B cell (primary cell): ENCODE measurements at regions not wholly inside any gene's neighbourhood (a gene's known extent, or its start where the extent isn't known, plus 50 kb on each side); places are given as distances from the start of the nearest gene placed in this dataset.

Source experiments
- ATAC-seq: fragments of 200-7000 bp; cut with Tn5 transposase; one replicate; pipeline ENCODE4 v1.10.0; 2021; ENCODE audit warnings: low read depth, mild to moderate bottlenecking, moderate number of reproducible peaks, moderate library complexity
- CTCF ChIA-PET: fragments of 350-600 bp; sonication (Branson Sonifier 250); formaldehyde crosslinking; loops from one replicate; lab custom pipeline; 2021; ENCODE audit warnings: antibody characterized with exemption, inconsistent platforms; lab: Charles Lee
- POLR2A ChIA-PET: fragments of 350-600 bp; sonication (Branson Sonifier 250); formaldehyde crosslinking; loops from one replicate; lab custom pipeline; 2021; ENCODE audit warnings: antibody characterized with exemption; lab: Charles Lee
- DNase-seq: peaks from one replicate; pipeline ENCODE4 v3.0.0; 2013
- H2AFZ ChIP-seq: 2 replicates; pipeline ENCODE4 v1.6.1; 2012; ENCODE audit warnings: mild to moderate bottlenecking, low read depth, low read length; ENCODE audit not compliant: insufficient read depth, poor library complexity, severe bottlenecking
- H3K27ac ChIP-seq, 2 donors: 1 replicate in 1 of 2; 2 replicates in 1 of 2; pipeline ENCODE4 v1.5.1; 2012 to 2013; ENCODE audit warnings: low read length in 2 of 2, mild to moderate bottlenecking in 2 of 2, moderate library complexity in 1 of 2
- H3K27me3 ChIP-seq, 4 experiments: fragments of 200-600 bp in 1 of 4; sonication (generic) in 1 of 4; replicated peaks in 1 of 4; 1 replicate in 2 of 4; 2 replicates in 2 of 4; pipeline versions ENCODE4 v1.6.1 to v1.7.0; 2013 to 2016; ENCODE audit warnings: low read length in 3 of 4, mild to moderate bottlenecking in 2 of 4, mixed read lengths in 1 of 4, moderate library complexity in 1 of 4; ENCODE audit not compliant: insufficient read depth in 4 of 4, control insufficient read depth in 3 of 4; ENCODE audit errors: control extremely low read depth in 1 of 4
- H3K36me3 ChIP-seq, 2 experiments: replicated peaks in 1 of 2; 1 replicate in 1 of 2; 2 replicates in 1 of 2; pipeline versions ENCODE4 v1.6.1 to v1.7.1; 2013; ENCODE audit warnings: low read length in 1 of 2; ENCODE audit not compliant: insufficient read depth in 2 of 2, control insufficient read depth in 1 of 2; ENCODE audit errors: control extremely low read depth in 1 of 2, extremely low read depth in 1 of 2
- H3K4me1 ChIP-seq, 2 donors: fragments of 200-600 bp in 1 of 2; sonication (generic) in 1 of 2; 1 replicate in 1 of 2; 2 replicates in 1 of 2; pipeline versions ENCODE4 v1.5.1 to v1.6.1; 2013 to 2017; ENCODE audit warnings: low read length in 2 of 2; ENCODE audit not compliant: control insufficient read depth in 2 of 2, insufficient read depth in 2 of 2
- H3K4me2 ChIP-seq: replicated peaks from 2 replicates; pipeline ENCODE3; 2012; ENCODE audit warnings: mild to moderate bottlenecking, low read depth, low read length; ENCODE audit not compliant: poor library complexity, severe bottlenecking
- H3K4me3 ChIP-seq, 5 experiments: fragments of 200-600 bp in 1 of 5; sonication (generic) in 1 of 5; 1 replicate in 3 of 5; 2 replicates in 2 of 5; pipeline versions ENCODE4 v1.5.1 to v1.7.0; 2011 to 2016; ENCODE audit warnings: low read length in 4 of 5, mild to moderate bottlenecking in 4 of 5, low read depth in 2 of 5, control low read depth in 1 of 5, moderate library complexity in 1 of 5; ENCODE audit not compliant: insufficient read depth in 1 of 5; ENCODE audit errors: control extremely low read depth in 1 of 5, extremely low read depth in 1 of 5
- H3K79me2 ChIP-seq: fragments of 200-600 bp; sonication (generic); one replicate; pipeline ENCODE4 v1.6.0; 2016; ENCODE audit warnings: low read length; ENCODE audit not compliant: control insufficient read depth, insufficient read depth
- H3K9ac ChIP-seq: fragments of 200-600 bp; sonication (generic); 2 replicates; pipeline ENCODE4 v1.6.1; 2017; ENCODE audit warnings: mild to moderate bottlenecking, low read length, moderate library complexity
- H3K9me3 ChIP-seq, 3 donors: one replicate each; pipeline versions ENCODE4 v1.6.1 to v1.7.1; 2013; ENCODE audit warnings: low read length in 2 of 3; ENCODE audit not compliant: control insufficient read depth in 2 of 3, insufficient read depth in 1 of 3; ENCODE audit errors: control extremely low read depth in 1 of 3
- H4K20me1 ChIP-seq: 2 replicates; pipeline ENCODE4 v1.6.0; 2012; ENCODE audit warnings: mild to moderate bottlenecking, low read length; ENCODE audit not compliant: insufficient read depth, control insufficient read depth, poor library complexity, severe bottlenecking
- H3K27ac Mint-ChIP-seq: one replicate; pipeline ENCODE4 v1.8.0; 2021; ENCODE audit warnings: mixed read lengths
- H3K27me3 Mint-ChIP-seq: one replicate; pipeline ENCODE4 v1.8.0; 2021; ENCODE audit warnings: mixed read lengths
- H3K4me1 Mint-ChIP-seq: one replicate; pipeline ENCODE4 v1.8.0; 2021; ENCODE audit warnings: mixed read lengths
- H3K4me3 Mint-ChIP-seq: one replicate; pipeline ENCODE4 v1.8.0; 2021; ENCODE audit warnings: mixed read lengths
- H3K9me3 Mint-ChIP-seq: one replicate; pipeline ENCODE4 v1.8.0; 2022; ENCODE audit warnings: mixed read lengths; ENCODE audit not compliant: insufficient read depth
- CTCF ChIP-seq: fragments of 200-600 bp; IDR thresholded peaks from one replicate; pipeline ENCODE4 v1.8.0; 2022; ENCODE audit warnings: antibody characterized with exemption, mild to moderate bottlenecking
- EZH2 ChIP-seq: IDR thresholded peaks from 2 replicates; pipeline ENCODE4 v1.6.1; 2012; ENCODE audit warnings: borderline replicate concordance, low read depth, mild to moderate bottlenecking, moderate library complexity, low read length; ENCODE audit not compliant: insufficient read depth, poor library complexity, severe bottlenecking
- WGBS: methylation state at CpG from one replicate; pipeline ENCODE4 v1.1.5; 2013; ENCODE audit warnings: missing lambda C conversion rate; ENCODE audit not compliant: insufficient coverage; 5-methylcytosine and 5-hydroxymethylcytosine counted together
- intact Hi-C: fragments of 100-400 bp; cut with micrococcal nuclease; formaldehyde crosslinking; loops from one replicate; pipeline ENCODE4 v1.10.0; 2022

GRCh38 chr11:70622091-70622490 is 223.8 kb downstream of the CTTN start:
- no peaks in the 10 kb centered on the region for H3K36me3 ChIP-seq
- intact Hi-C loops, result no loop called here
- DNase-seq (no peak), ATAC-seq (no peak)
- no peaks in the 10 kb centered on the region for H4K20me1 ChIP-seq
- Mint-ChIP-seq H3K27ac (no peak overlapping the region), H3K4me3 (no peak overlapping the region), H3K27me3 (no peaks in the 10 kb centered on the region), H3K4me1 (no peaks in the 10 kb centered on the region), H3K9me3 (no peaks in the 10 kb centered on the region)
- TF ChIP-seq EZH2, result no peak
- TF ChIP-seq CTCF, result no peak
- WGBS, result 95% methylated on average over 9 of the region's 9 CpGs
- CTCF ChIA-PET, result no interaction called here
- no peak overlapping the region for H3K4me2 ChIP-seq
- no peaks in the 10 kb centered on the region for H3K4me1 ChIP-seq
- H3K9me3 ChIP-seq, result peaks cover 0 to 30% (median 0%) of the 10 kb centered on the region in 3 donors
- POLR2A ChIA-PET, result no interaction called here
- H2AFZ ChIP-seq, result no peak overlapping the region
- H3K4me3 ChIP-seq, result no peak overlapping the region
- H3K79me2 ChIP-seq, result no peaks in the 10 kb centered on the region
- no peak overlapping the region for H3K27ac ChIP-seq
- no peaks in the 10 kb centered on the region for H3K27me3 ChIP-seq
- no peak overlapping the region for H3K9ac ChIP-seq

GRCh38 chr11:70623906-70624597 is 225.7 kb downstream of the CTTN start:
- Histone ChIP-seq H3K27me3 (peaks cover 0 to 2% (median 0%) of the 10 kb centered on the region in 4 experiments), H3K79me2 (no peaks in the 10 kb centered on the region), H3K27ac (no peak overlapping the region), H4K20me1 (no peaks in the 10 kb centered on the region), H3K9me3 (peaks cover 0 to 23% (median 0%) of the 10 kb centered on the region in 3 donors), H3K36me3 (no peaks in the 10 kb centered on the region), H3K4me2 (no peak overlapping the region), H3K9ac (no peak overlapping the region), H3K4me3 (no peak overlapping the region), H3K4me1 (no peaks in the 10 kb centered on the region), H2AFZ (no peak overlapping the region)
- H3K9me3 Mint-ChIP-seq, result no peaks in the 10 kb centered on the region
- intact Hi-C loops, result no loop called here
- no peaks in the 10 kb centered on the region for H3K4me1 Mint-ChIP-seq
- H3K27ac Mint-ChIP-seq, result no peak overlapping the region
- H3K4me3 Mint-ChIP-seq, result no peak overlapping the region
- ChIA-PET CTCF (no interaction called here), POLR2A (no interaction called here)
- 67% methylated on average over 8 of the region's 9 CpGs for whole genome bisulfite sequencing
- ATAC-seq (no peak), DNase-seq (no peak)
- TF ChIP-seq EZH2 (no peak), CTCF (no peak)
- H3K27me3 Mint-ChIP-seq, result peaks cover 3% of the 10 kb centered on the region
